K562 (cell line): ENCODE measurements at regions not wholly inside any gene's neighbourhood (a gene's known extent, or its start where the extent isn't known, plus 50 kb on each side); places are given as distances from the start of the nearest gene placed in this dataset.

Source experiments
- FOXP1 ChIP-seq: sonication (generic); formaldehyde crosslinking; IDR thresholded peaks from 2 replicates; pipeline ENCODE4 v1.8.0; 2022; ENCODE audit warnings: mild to moderate bottlenecking, missing genetic modification reagents
- RBM34 ChIP-seq: fragments of 200-400 bp; formaldehyde crosslinking; IDR thresholded peaks from 2 replicates; pipeline ENCODE4 v1.6.1; 2018; ENCODE audit warnings: low read length, borderline replicate concordance; ENCODE audit not compliant: insufficient read depth
- ZNF239 ChIP-seq: fragments of 250-450 bp; sonication (Bioruptor Pico); IDR thresholded peaks from 2 replicates; pipeline ENCODE4 v1.4.0; 2020; ENCODE audit warnings: mild to moderate bottlenecking
- TF ChIP-seq, protein P1 (sequence below), 2 experiments: fragments of 450-650 bp in 1 of 2; sonication (generic) in 1 of 2; formaldehyde crosslinking in 1 of 2; IDR thresholded peaks; 2 replicates each; pipeline versions ENCODE4 v1.7.1 to v1.9.0; 2016 to 2022; ENCODE audit warnings: inconsistent platforms in 1 of 2, mild to moderate bottlenecking in 1 of 2, missing genetic modification reagents in 1 of 2
- TF ChIP-seq, protein P2 (sequence below): fragments of 450-650 bp; IDR thresholded peaks from 2 replicates; pipeline ENCODE4 v1.7.0; 2016; ENCODE audit warnings: borderline replicate concordance
- TF ChIP-seq, protein P3 (sequence below): sonication (generic); formaldehyde crosslinking; IDR thresholded peaks from 2 replicates; pipeline ENCODE4 v1.8.1; 2023; ENCODE audit warnings: mild to moderate bottlenecking, missing genetic modification reagents, moderate library complexity

DNA sequence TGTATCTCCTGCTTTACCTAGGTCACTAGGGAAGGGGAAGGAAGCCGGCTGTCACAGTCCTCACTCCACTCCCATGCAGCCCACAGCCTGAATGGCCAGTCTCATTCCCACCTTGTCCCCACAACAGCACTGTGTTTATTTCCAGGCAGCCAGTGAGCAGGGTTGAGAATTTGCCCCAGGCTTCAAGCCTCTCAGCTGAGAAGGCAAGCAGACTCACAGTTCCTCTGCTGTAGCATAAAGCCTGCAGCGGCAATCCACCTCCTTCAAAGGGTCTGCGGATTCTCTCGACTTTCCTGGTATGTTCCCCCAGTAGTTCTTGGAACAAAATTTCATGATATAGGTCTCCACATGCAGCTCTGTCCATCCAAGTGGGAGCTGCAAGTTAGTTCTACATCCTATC is 262.9 kb upstream of the GULP1 start (continued):
- TF ChIP-seq, protein P1, sequence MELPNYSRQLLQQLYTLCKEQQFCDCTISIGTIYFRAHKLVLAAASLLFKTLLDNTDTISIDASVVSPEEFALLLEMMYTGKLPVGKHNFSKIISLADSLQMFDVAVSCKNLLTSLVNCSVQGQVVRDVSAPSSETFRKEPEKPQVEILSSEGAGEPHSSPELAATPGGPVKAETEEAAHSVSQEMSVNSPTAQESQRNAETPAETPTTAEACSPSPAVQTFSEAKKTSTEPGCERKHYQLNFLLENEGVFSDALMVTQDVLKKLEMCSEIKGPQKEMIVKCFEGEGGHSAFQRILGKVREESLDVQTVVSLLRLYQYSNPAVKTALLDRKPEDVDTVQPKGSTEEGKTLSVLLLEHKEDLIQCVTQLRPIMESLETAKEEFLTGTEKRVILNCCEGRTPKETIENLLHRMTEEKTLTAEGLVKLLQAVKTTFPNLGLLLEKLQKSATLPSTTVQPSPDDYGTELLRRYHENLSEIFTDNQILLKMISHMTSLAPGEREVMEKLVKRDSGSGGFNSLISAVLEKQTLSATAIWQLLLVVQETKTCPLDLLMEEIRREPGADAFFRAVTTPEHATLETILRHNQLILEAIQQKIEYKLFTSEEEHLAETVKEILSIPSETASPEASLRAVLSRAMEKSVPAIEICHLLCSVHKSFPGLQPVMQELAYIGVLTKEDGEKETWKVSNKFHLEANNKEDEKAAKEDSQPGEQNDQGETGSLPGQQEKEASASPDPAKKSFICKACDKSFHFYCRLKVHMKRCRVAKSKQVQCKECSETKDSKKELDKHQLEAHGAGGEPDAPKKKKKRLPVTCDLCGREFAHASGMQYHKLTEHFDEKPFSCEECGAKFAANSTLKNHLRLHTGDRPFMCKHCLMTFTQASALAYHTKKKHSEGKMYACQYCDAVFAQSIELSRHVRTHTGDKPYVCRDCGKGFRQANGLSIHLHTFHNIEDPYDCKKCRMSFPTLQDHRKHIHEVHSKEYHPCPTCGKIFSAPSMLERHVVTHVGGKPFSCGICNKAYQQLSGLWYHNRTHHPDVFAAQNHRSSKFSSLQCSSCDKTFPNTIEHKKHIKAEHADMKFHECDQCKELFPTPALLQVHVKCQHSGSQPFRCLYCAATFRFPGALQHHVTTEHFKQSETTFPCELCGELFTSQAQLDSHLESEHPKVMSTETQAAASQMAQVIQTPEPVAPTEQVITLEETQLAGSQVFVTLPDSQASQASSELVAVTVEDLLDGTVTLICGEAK (IDR thresholded peaks at IDR 0.05) = no peak
- TF ChIP-seq, protein P1 (CRISPR knock-in tag; IDR thresholded peaks at IDR 0.05) = no peak
- TF ChIP-seq RBM34 = no peak
- TF ChIP-seq ZNF239 = no peak
- TF ChIP-seq, protein P2, sequence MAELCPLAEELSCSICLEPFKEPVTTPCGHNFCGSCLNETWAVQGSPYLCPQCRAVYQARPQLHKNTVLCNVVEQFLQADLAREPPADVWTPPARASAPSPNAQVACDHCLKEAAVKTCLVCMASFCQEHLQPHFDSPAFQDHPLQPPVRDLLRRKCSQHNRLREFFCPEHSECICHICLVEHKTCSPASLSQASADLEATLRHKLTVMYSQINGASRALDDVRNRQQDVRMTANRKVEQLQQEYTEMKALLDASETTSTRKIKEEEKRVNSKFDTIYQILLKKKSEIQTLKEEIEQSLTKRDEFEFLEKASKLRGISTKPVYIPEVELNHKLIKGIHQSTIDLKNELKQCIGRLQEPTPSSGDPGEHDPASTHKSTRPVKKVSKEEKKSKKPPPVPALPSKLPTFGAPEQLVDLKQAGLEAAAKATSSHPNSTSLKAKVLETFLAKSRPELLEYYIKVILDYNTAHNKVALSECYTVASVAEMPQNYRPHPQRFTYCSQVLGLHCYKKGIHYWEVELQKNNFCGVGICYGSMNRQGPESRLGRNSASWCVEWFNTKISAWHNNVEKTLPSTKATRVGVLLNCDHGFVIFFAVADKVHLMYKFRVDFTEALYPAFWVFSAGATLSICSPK = no peak
- TF ChIP-seq, protein P3, sequence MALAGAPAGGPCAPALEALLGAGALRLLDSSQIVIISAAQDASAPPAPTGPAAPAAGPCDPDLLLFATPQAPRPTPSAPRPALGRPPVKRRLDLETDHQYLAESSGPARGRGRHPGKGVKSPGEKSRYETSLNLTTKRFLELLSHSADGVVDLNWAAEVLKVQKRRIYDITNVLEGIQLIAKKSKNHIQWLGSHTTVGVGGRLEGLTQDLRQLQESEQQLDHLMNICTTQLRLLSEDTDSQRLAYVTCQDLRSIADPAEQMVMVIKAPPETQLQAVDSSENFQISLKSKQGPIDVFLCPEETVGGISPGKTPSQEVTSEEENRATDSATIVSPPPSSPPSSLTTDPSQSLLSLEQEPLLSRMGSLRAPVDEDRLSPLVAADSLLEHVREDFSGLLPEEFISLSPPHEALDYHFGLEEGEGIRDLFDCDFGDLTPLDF (CRISPR knock-in tag) = no peak
- no peak for TF ChIP-seq FOXP1 (CRISPR knock-in tag)
